Spleen (tissue), 11 donors: ENCODE measurements at regions not wholly inside any gene's neighbourhood (a gene's known extent, or its start where the extent isn't known, plus 50 kb on each side); places are given as distances from the start of the nearest gene placed in this dataset.

Experiments used
- DNase-seq: peaks from one replicate; pipeline ENCODE4 v3.0.0-alpha.2; 2020
- H3K27ac ChIP-seq, 8 donors: fragments of 200-600 bp; sonication (generic) in 7 of 8; 1 replicate in 4 of 8; 2 replicates in 4 of 8; pipeline versions ENCODE4 v1.5.0 to v1.8.0; 2016 to 2021; ENCODE audit warnings: inconsistent platforms in 4 of 8, mild to moderate bottlenecking in 4 of 8, moderate library complexity in 1 of 8
- H3K27me3 ChIP-seq, 7 donors: fragments of 200-600 bp; sonication (generic) in 6 of 7; replicated peaks in 1 of 7; 1 replicate in 4 of 7; 2 replicates in 3 of 7; pipeline versions ENCODE4 v1.5.0 to v1.8.0; 2016 to 2021; ENCODE audit warnings: inconsistent platforms in 3 of 7, mild to moderate bottlenecking in 1 of 7
- H3K36me3 ChIP-seq, 6 donors: fragments of 200-600 bp; sonication (generic) in 5 of 6; 1 replicate in 4 of 6; 2 replicates in 2 of 6; pipeline versions ENCODE4 v1.5.0 to v1.8.0; 2016 to 2021; ENCODE audit warnings: inconsistent platforms in 2 of 6
- H3K4me1 ChIP-seq, 6 donors: fragments of 200-600 bp; sonication (generic) in 5 of 6; 1 replicate in 3 of 6; 2 replicates in 3 of 6; pipeline versions ENCODE4 v1.5.0 to v1.8.0; 2016 to 2021; ENCODE audit warnings: inconsistent platforms in 3 of 6
- H3K4me3 ChIP-seq, 8 donors: fragments of 200-600 bp; sonication (generic) in 7 of 8; 1 replicate in 4 of 8; 2 replicates in 4 of 8; pipeline versions ENCODE4 v1.5.0 to v1.8.0; 2016 to 2021; ENCODE audit warnings: inconsistent platforms in 4 of 8, mild to moderate bottlenecking in 4 of 8, moderate library complexity in 2 of 8
- H3K9me3 ChIP-seq, 8 donors: fragments of 200-600 bp; sonication (generic) in 7 of 8; 1 replicate in 4 of 8; 2 replicates in 4 of 8; pipeline versions ENCODE4 v1.5.0 to v1.8.0; 2016 to 2021; ENCODE audit warnings: inconsistent platforms in 4 of 8
- CTCF ChIP-seq, 11 experiments: fragments of 200-600 bp in 7 of 11; fragments of 450-650 bp in 4 of 11; sonication (generic) in 4 of 11; IDR thresholded peaks in 8 of 11; conservative IDR thresholded peaks in 3 of 11; 1 replicate in 7 of 11; 2 replicates in 4 of 11; pipeline versions ENCODE4 v1.4.0 to v1.8.0; 2016 to 2021; ENCODE audit warnings: antibody characterized with exemption in 11 of 11, inconsistent platforms in 4 of 11, mild to moderate bottlenecking in 1 of 11
- POLR2A ChIP-seq, 3 donors: fragments of 450-650 bp; IDR thresholded peaks; one replicate each; pipeline ENCODE4 v1.5.1; 2017; ENCODE audit warnings: antibody characterized with exemption in 3 of 3, mild to moderate bottlenecking in 1 of 3
- POLR2AphosphoS5 ChIP-seq, 3 donors: sonication (generic); formaldehyde crosslinking; IDR thresholded peaks; one replicate each; pipeline ENCODE4 v1.5.1; 2017; ENCODE audit warnings: antibody characterized with exemption in 3 of 3
- WGBS, 5 donors: extraction: QIAGEN DNeasy Blood & Tissue Kit in 3 of 5; methylation state at CpG; one replicate each; pipeline versions ENCODE4 v1.1.5 to v1.1.7; 2013 to 2018; 5-methylcytosine and 5-hydroxymethylcytosine counted together
- intact Hi-C: fragments of 100-400 bp; cut with DNase I; formaldehyde crosslinking; loops from one replicate; pipeline ENCODE4 v1.15.0; 2023; ENCODE audit warnings: low total_unique reads
- donor health status: healthy with polysubstance abuse.
- donor health status: DM: no; HTN: no; CAD: no; lungs with moderate emphysema.
- donor health status: DM: no; HTN: no; CAD: no.
- donor health status: Bipolar disorder and iron deficiency.
- donor health status: healthy.
- donor health status: DM: no; HTN: no; CAD: no.
- donor health status: DM: yes; HTN: yes; CAD: no.

GRCh38 chr12:107180272-107180671 lies 86.9 kb upstream of the CRY1 start:
- DNase-seq: no peak
- Histone ChIP-seq H3K9me3 (no peaks in the 10 kb centered on the region), H3K4me3 (no peak overlapping the region), H3K36me3 (no peaks in the 10 kb centered on the region), H3K27ac (no peak overlapping the region), H3K27me3 (peaks cover 0 to 18% (median 0%) of the 10 kb centered on the region in 7 donors), H3K4me1 (no peaks in the 10 kb centered on the region)
- TF ChIP-seq CTCF (IDR thresholded peaks at IDR 0.05 in 8 of 11, conservative IDR thresholded peaks at IDR 0.05 in 3 of 11) (no peak), POLR2AphosphoS5 (IDR thresholded peaks at IDR 0.05) (no peak), POLR2A (IDR thresholded peaks at IDR 0.05) (no peak)
- 56 to 80% (median 67%) methylated on average over 1 of the region's 1 CpG for WGBS, 5 donors
- intact Hi-C loops: no loop called here

GRCh38 chr12:107184359-107184930 lies 91.1 kb upstream of the CRY1 start:
- Histone ChIP-seq H3K4me3 (no peak overlapping the region), H3K27ac (no peak overlapping the region), H3K4me1 (no peaks in the 10 kb centered on the region), H3K36me3 (no peaks in the 10 kb centered on the region), H3K27me3 (peaks cover 0 to 18% (median 0%) of the 10 kb centered on the region in 7 donors), H3K9me3 (peaks cover 0 to 6% (median 0%) of the 10 kb centered on the region in 8 donors)
- DNase-seq: no peak
- intact Hi-C loops: no loop called here
- 48 to 60% (median 53%) methylated on average over 5 of the region's 5 CpGs for WGBS, 5 donors
- TF ChIP-seq POLR2AphosphoS5 (IDR thresholded peaks at IDR 0.05) (no peak), POLR2A (IDR thresholded peaks at IDR 0.05) (no peak), CTCF (IDR thresholded peaks at IDR 0.05 in 8 of 11, conservative IDR thresholded peaks at IDR 0.05 in 3 of 11) (no peak)

GRCh38 chr12:107196681-107197080 lies 103.3 kb upstream of the CRY1 start:
- Histone ChIP-seq H3K27ac (no peak overlapping the region), H3K4me3 (no peak overlapping the region), H3K27me3 (peaks cover 0 to 10% (median 0%) of the 10 kb centered on the region in 7 donors), H3K36me3 (no peaks in the 10 kb centered on the region), H3K4me1 (no peaks in the 10 kb centered on the region), H3K9me3 (peaks cover 0 to 16% (median 8%) of the 10 kb centered on the region in 8 donors)
- DNase-seq: no peak
- intact Hi-C loops: no loop called here
- WGBS, 5 donors: 50 to 73% (median 62%) methylated on average over 2 of the region's 2 CpGs
- no peak for TF ChIP-seq CTCF (IDR thresholded peaks at IDR 0.05 in 8 of 11, conservative IDR thresholded peaks at IDR 0.05 in 3 of 11)
- no peak for TF ChIP-seq POLR2AphosphoS5 (IDR thresholded peaks at IDR 0.05)
- no peak for TF ChIP-seq POLR2A (IDR thresholded peaks at IDR 0.05)

GRCh38 chr12:107200394-107200793 lies 107.0 kb upstream of the CRY1 start:
- 79 to 96% (median 84%) methylated on average over 1 of the region's 1 CpG for WGBS, 5 donors
- H3K4me3 ChIP-seq: no peak overlapping the region
- intact Hi-C loops: no loop called here
- H3K4me1 ChIP-seq: no peaks in the 10 kb centered on the region
- TF ChIP-seq CTCF (IDR thresholded peaks at IDR 0.05 in 8 of 11, conservative IDR thresholded peaks at IDR 0.05 in 3 of 11) (no peak), POLR2AphosphoS5 (IDR thresholded peaks at IDR 0.05) (no peak), POLR2A (IDR thresholded peaks at IDR 0.05) (no peak)
- no peaks in the 10 kb centered on the region for H3K9me3 ChIP-seq
- H3K27me3 ChIP-seq: peaks cover 0 to 10% (median 0%) of the 10 kb centered on the region in 7 donors
- no peaks in the 10 kb centered on the region for H3K36me3 ChIP-seq
- DNase-seq: no peak
- no peak overlapping the region for H3K27ac ChIP-seq
